Right atrium auricular region (tissue), 2 donors: ENCODE measurements at regions not wholly inside any gene's neighbourhood (a gene's known extent, or its start where the extent isn't known, plus 50 kb on each side); places are given as distances from the start of the nearest gene placed in this dataset.

Experiments used
- DNase-seq: peaks from one replicate; pipeline ENCODE4 v3.0.0-alpha.2; 2019; ENCODE audit warnings: low spot score
- H3K27ac ChIP-seq, 2 donors: fragments of 200-600 bp; sonication (generic); 1 replicate in 1 of 2; 2 replicates in 1 of 2; pipeline ENCODE4 v1.5.1; 2016 to 2019
- H3K27me3 ChIP-seq, 2 donors: fragments of 200-600 bp; sonication (generic); one replicate each; pipeline versions ENCODE4 v1.5.1 to v1.6.0; 2017 to 2019
- H3K36me3 ChIP-seq: fragments of 200-600 bp; sonication (generic); one replicate; pipeline ENCODE4 v1.5.1; 2016
- H3K4me1 ChIP-seq, 2 donors: fragments of 200-600 bp; sonication (generic); one replicate each; pipeline versions ENCODE4 v1.5.1 to v1.6.0; 2017 to 2019
- H3K4me3 ChIP-seq, 2 donors: fragments of 200-600 bp; sonication (generic); 1 replicate in 1 of 2; 2 replicates in 1 of 2; pipeline ENCODE4 v1.5.1; 2017 to 2019; ENCODE audit warnings: mild to moderate bottlenecking in 1 of 2, moderate library complexity in 1 of 2
- H3K9me3 ChIP-seq, 2 donors: fragments of 200-600 bp; sonication (generic); one replicate each; pipeline ENCODE4 v1.5.1; 2019
- TF ChIP-seq, protein P1 (sequence below), 2 donors: fragments of 200-600 bp; sonication (generic); IDR thresholded peaks; one replicate each; pipeline ENCODE4 v1.5.1; 2019; ENCODE audit warnings: antibody characterized with exemption in 2 of 2

DNA sequence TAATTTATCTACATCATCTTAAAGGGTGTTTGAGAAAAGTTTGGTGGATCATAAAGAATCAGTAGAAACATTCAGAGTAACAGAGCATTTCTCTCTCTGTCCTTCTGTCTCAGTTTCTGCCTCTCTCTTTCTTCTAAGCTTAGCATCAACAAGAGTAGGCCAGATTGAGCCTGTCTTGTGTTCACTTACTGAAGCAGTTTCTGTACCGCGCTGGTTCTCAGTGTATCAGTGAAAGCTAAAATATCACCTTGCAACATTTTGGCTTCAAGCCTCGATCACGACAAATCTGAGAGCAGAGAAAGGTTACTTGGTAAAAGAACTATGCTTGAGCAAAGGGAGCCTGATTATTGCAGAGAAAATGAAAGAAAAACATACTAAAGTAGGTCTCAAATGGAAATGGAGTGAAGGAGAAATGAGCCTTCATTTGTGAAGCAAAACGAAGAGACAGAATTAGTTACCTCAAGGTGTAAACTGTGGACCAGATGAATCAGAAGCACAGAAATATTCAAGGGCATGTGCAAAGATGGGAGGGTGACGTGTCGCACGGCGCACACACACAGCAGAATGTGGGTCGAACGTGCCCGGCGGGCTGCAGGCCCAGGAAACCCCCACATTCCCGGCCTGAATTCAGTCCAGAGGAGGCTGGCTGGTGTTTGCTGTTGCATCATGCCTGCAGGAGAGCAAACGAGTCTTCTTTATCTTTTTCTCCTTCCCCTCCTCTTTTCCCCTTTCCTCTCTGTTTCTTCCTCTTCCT, 509.3 kb downstream of the QKI start:
- H3K27me3 ChIP-seq = no peaks in the 10 kb centered on the region
- no peak overlapping the region for H3K27ac ChIP-seq
- no peak overlapping the region for H3K4me3 ChIP-seq
- TF ChIP-seq, protein P1, sequence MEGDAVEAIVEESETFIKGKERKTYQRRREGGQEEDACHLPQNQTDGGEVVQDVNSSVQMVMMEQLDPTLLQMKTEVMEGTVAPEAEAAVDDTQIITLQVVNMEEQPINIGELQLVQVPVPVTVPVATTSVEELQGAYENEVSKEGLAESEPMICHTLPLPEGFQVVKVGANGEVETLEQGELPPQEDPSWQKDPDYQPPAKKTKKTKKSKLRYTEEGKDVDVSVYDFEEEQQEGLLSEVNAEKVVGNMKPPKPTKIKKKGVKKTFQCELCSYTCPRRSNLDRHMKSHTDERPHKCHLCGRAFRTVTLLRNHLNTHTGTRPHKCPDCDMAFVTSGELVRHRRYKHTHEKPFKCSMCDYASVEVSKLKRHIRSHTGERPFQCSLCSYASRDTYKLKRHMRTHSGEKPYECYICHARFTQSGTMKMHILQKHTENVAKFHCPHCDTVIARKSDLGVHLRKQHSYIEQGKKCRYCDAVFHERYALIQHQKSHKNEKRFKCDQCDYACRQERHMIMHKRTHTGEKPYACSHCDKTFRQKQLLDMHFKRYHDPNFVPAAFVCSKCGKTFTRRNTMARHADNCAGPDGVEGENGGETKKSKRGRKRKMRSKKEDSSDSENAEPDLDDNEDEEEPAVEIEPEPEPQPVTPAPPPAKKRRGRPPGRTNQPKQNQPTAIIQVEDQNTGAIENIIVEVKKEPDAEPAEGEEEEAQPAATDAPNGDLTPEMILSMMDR (IDR thresholded peaks at IDR 0.05) = no peak
- no peak for DNase-seq
- H3K9me3 ChIP-seq = no peaks in the 10 kb centered on the region
- peaks cover 0 to 9% of the 10 kb centered on the region in 2 donors for H3K4me1 ChIP-seq
- no peaks in the 10 kb centered on the region for H3K36me3 ChIP-seq

DNA sequence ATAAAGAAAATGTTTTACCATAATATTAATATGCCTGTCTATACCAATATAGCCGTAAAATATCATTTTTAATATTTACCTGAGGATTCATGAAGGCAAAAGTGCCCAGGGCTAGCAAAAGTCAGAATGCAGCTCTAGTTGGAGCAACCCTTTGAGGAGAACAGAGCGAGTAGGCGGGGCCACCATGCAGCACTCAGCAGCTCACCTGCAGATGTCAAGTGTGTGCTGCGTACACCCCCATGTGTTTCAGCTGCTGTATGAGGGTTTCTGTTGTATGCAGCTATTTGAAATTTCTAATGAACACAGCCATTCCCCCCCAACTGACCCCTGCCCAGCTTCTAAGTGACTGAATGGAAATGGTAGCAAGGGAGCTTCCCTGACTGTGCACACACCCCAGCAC, 508.0 kb downstream of the QKI start:
- TF ChIP-seq, protein P1 (IDR thresholded peaks at IDR 0.05) = no peak
- Histone ChIP-seq H3K4me3 (no peak overlapping the region), H3K4me1 (peaks cover 0 to 9% of the 10 kb centered on the region in 2 donors), H3K27ac (no peak overlapping the region), H3K9me3 (no peaks in the 10 kb centered on the region), H3K36me3 (no peaks in the 10 kb centered on the region), H3K27me3 (no peaks in the 10 kb centered on the region)
- no peak for DNase-seq

DNA sequence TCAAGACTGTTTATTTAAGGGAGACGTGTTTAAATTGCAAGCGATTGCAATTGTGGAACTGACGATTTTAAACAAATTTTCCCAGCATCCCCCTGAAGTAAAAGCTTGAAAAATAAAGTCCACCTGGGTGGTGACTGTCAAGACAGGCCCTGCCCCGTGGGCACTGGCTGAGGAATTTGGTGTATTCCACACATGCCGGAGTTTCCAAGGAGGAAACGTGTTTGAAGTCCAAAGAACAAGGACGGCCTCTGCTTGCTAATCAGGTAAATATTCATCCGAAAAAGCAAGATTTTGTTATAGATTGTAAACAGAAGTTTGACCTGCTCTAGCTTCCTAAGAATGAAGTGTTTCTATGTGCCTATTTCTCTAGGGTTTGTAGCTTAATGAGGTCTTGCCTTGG, 505.1 kb downstream of the QKI start:
- H3K9me3 ChIP-seq = no peaks in the 10 kb centered on the region
- H3K4me3 ChIP-seq = no peak overlapping the region
- H3K4me1 ChIP-seq = peaks cover 0 to 9% of the 10 kb centered on the region in 2 donors
- no peak overlapping the region for H3K27ac ChIP-seq
- TF ChIP-seq, protein P1 (IDR thresholded peaks at IDR 0.05) = no peak
- H3K27me3 ChIP-seq = no peaks in the 10 kb centered on the region
- DNase-seq = no peak
- H3K36me3 ChIP-seq = no peaks in the 10 kb centered on the region

DNA sequence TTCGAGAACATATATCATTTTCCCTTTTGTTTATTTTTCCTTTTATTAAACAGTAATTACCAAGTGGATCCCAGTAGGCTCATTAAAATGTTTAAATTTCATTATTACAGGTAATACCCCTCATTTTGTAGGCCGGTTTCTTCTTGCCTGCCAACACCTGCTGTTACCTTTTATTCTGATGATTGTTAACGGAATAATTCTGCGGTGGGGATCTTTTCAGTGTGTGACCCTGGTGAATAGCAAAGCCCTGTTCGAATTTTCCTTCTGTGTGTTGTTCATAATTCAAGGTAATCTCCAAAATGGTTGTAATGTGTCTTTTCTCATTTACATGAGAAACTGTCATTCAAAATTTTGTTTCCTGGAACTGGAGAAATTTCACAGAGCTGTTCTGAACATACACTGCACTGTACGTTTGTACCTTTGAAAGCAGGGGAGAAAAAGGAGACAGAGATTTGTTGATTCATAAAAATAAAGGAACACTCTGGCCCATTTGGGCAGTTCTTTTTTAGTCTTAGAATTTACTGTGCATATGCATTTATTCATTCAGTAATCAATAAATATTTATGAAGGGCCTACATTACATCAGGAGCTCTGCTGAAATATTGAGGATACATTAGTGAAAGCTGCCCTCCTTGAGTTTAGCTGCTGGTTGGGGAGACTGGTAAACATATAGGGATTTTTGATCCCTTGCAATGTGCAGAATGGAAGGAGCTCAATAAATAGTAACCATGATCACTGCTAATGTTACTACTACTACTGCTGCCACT, 502.0 kb downstream of the QKI start:
- H3K9me3 ChIP-seq = no peaks in the 10 kb centered on the region
- no peak for DNase-seq
- no peaks in the 10 kb centered on the region for H3K27me3 ChIP-seq
- H3K4me3 ChIP-seq = no peak overlapping the region
- H3K27ac ChIP-seq = no peak overlapping the region
- H3K4me1 ChIP-seq = no peaks in the 10 kb centered on the region
- no peaks in the 10 kb centered on the region for H3K36me3 ChIP-seq
- TF ChIP-seq, protein P1 (IDR thresholded peaks at IDR 0.05) = no peak

DNA sequence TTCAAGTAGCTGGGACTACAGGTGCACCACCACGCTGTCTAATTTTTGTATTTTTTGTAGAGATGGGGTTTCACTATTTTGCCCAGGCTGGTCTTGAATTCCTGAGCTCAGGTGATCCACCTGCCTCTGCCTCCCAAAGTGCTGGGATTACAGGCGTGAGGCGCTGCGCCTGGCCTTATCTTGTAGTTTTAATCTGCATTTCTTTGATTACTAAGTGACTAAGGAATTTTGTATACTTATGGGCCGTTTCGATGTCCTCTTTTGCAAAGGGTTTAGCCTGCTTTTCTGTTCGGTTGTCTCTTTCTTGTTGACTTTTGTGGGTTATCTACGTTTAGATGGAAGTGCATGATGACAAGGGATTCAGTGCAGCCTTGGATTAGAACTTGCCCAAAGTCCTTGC, 500.6 kb downstream of the QKI start:
- Histone ChIP-seq H3K9me3 (no peaks in the 10 kb centered on the region), H3K4me1 (no peaks in the 10 kb centered on the region), H3K27ac (no peak overlapping the region), H3K4me3 (no peak overlapping the region), H3K27me3 (no peaks in the 10 kb centered on the region), H3K36me3 (no peaks in the 10 kb centered on the region)
- no peak for DNase-seq
- TF ChIP-seq, protein P1 (IDR thresholded peaks at IDR 0.05) = no peak
